OCI-M2 (cell line): ENCODE measurements at regions not wholly inside any gene's neighbourhood (a gene's known extent, or its start where the extent isn't known, plus 50 kb on each side); places are given as distances from the start of the nearest gene placed in this dataset.
"Not testable (repeated sequence)": the region's sequence is repeated elsewhere in the genome, so short reads cannot be mapped to it uniquely, and the experiment has no call there.

Source experiments
- DNase-seq: peaks from one replicate; lab custom pipeline; 2025; ENCODE audit not compliant: unreplicated experiment; lab: John Stamatoyannopoulos, UW

- no peak for DNase-seq
Observed at GRCh38 chr3:150357923-150358607, 50.0 kb upstream of the TSC22D2 start.

GRCh38 chr3:150357140-150357539 is 51.0 kb upstream of the TSC22D2 start:
- no peak for DNase-seq

- DNase-seq = no peak
Observed at GRCh38 chr3:150355574-150355973, 52.5 kb upstream of the TSC22D2 start.

GRCh38 chr3:150352931-150353330 is 55.2 kb upstream of the TSC22D2 start:
- DNase-seq = no peak

GRCh38 chr3:150351398-150351797 is 56.7 kb upstream of the TSC22D2 start:
- no peak for DNase-seq

GRCh38 chr3:150349314-150350097 is 58.6 kb upstream of the TSC22D2 start:
- no peak for DNase-seq

GRCh38 chr3:150348500-150348899 is 59.6 kb upstream of the TSC22D2 start:
- DNase-seq = no peak

GRCh38 chr3:150346981-150347863 is 60.9 kb upstream of the TSC22D2 start:
- no peak for DNase-seq

- DNase-seq = no peak
Observed at GRCh38 chr3:150346266-150346665, 61.8 kb upstream of the TSC22D2 start.

GRCh38 chr3:150345021-150345538 is 63.0 kb upstream of the TSC22D2 start:
- no peak for DNase-seq

- no peak for DNase-seq
Observed at GRCh38 chr3:150344079-150344759, 63.9 kb upstream of the TSC22D2 start.

- DNase-seq = no peak
Observed at GRCh38 chr3:150342896-150343467, 65.1 kb upstream of the TSC22D2 start.

- no peak for DNase-seq
Observed at GRCh38 chr3:150341891-150342290, 66.2 kb upstream of the TSC22D2 start.

- not testable (repeated sequence) for DNase-seq
Observed at GRCh38 chr3:150336363-150336762, 71.7 kb upstream of the TSC22D2 start.

- DNase-seq = no peak
Observed at GRCh38 chr3:150335631-150336030, 72.5 kb upstream of the TSC22D2 start.

- no peak for DNase-seq
Observed at GRCh38 chr3:150334974-150335373, 73.1 kb upstream of the TSC22D2 start.

GRCh38 chr3:150333477-150333876 is 74.6 kb upstream of the TSC22D2 start:
- DNase-seq = no peak

GRCh38 chr3:150331978-150332568 is 76.0 kb upstream of the TSC22D2 start:
- DNase-seq = no peak

- DNase-seq = no peak
Observed at GRCh38 chr3:150330872-150331271, 77.2 kb upstream of the TSC22D2 start.

GRCh38 chr3:150330174-150330573 is 77.9 kb upstream of the TSC22D2 start:
- DNase-seq = no peak
